OCI-LY3 (cell line): ENCODE measurements at regions not wholly inside any gene's neighbourhood (a gene's known extent, or its start where the extent isn't known, plus 50 kb on each side); places are given as distances from the start of the nearest gene placed in this dataset.
"Not testable (repeated sequence)": the region's sequence is repeated elsewhere in the genome, so short reads cannot be mapped to it uniquely, and the experiment has no call there.

Experiments
- EZH2phosphoT487 ChIP-seq: fragments of 200-600 bp; shearing (Covaris generic); IDR thresholded peaks from 2 replicates; pipeline ENCODE4 v1.6.1; 2018; ENCODE audit warnings: antibody characterized with exemption, mixed run types, low read depth
- TF ChIP-seq, protein P1 (sequence below): fragments of 200-600, 300-600 bp; sonication (generic); IDR thresholded peaks from 2 replicates; pipeline ENCODE4 v1.5.1; 2014; ENCODE audit warnings: antibody characterized with exemption, low read length, low read depth

DNA sequence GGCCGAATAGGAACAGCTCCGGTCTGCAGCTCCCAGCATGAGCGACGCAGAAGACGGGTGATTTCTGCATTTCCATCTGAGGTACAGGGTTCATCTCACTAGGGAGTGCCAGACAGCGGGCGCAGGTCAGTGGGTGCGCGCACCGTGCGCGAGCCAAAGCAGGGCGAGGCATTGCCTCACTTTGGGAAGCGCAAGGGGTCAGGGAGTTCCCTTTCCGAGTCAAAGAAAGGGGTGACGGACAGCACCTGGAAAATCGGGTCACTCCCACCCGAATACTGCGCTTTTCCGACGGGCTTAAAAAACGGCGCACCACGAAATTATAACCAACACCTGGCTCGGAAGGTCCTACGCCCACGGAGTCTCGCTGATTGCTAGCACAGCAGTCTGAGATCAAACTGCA is 386.8 kb upstream of the SPHKAP start:
- TF ChIP-seq, protein P1, sequence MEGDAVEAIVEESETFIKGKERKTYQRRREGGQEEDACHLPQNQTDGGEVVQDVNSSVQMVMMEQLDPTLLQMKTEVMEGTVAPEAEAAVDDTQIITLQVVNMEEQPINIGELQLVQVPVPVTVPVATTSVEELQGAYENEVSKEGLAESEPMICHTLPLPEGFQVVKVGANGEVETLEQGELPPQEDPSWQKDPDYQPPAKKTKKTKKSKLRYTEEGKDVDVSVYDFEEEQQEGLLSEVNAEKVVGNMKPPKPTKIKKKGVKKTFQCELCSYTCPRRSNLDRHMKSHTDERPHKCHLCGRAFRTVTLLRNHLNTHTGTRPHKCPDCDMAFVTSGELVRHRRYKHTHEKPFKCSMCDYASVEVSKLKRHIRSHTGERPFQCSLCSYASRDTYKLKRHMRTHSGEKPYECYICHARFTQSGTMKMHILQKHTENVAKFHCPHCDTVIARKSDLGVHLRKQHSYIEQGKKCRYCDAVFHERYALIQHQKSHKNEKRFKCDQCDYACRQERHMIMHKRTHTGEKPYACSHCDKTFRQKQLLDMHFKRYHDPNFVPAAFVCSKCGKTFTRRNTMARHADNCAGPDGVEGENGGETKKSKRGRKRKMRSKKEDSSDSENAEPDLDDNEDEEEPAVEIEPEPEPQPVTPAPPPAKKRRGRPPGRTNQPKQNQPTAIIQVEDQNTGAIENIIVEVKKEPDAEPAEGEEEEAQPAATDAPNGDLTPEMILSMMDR, result not testable (repeated sequence)
- not testable (repeated sequence) for TF ChIP-seq EZH2phosphoT487
